ENCODE measurements at regions not wholly inside any gene's neighbourhood (a gene's known extent, or its start where the extent isn't known, plus 50 kb on each side); places are given as distances from the start of the nearest gene placed in this dataset.

DNA sequence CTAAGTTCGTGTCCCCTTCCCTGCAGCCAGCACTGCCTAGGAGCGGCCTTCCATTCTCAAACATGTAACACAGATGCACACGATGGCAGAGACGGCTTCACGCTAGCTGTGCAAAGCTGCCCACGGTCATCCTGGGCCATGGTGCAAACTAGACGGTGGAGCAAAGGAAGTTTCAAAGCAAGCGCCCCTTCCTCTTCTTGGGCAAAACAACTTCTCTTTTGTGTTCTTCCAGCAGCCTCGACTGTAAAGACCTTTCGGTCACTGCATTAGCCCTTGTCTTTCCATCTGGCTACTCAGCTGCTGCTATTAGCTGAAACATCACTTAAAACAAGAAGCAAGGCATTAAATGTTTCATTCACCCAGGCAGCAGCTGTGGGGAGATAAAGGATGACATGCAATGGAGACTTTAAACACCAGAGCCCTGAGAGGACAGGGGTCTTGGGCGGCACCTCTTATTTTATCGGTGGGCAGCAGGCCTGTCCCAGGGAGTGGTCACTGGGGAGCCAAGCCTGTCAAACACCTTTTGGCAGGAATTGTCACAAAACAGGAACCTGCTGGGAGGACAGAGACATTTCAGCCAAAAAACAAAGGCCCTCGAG lies 214.8 kb downstream of the KLF6 start:
- TF ChIP-seq, protein P1, sequence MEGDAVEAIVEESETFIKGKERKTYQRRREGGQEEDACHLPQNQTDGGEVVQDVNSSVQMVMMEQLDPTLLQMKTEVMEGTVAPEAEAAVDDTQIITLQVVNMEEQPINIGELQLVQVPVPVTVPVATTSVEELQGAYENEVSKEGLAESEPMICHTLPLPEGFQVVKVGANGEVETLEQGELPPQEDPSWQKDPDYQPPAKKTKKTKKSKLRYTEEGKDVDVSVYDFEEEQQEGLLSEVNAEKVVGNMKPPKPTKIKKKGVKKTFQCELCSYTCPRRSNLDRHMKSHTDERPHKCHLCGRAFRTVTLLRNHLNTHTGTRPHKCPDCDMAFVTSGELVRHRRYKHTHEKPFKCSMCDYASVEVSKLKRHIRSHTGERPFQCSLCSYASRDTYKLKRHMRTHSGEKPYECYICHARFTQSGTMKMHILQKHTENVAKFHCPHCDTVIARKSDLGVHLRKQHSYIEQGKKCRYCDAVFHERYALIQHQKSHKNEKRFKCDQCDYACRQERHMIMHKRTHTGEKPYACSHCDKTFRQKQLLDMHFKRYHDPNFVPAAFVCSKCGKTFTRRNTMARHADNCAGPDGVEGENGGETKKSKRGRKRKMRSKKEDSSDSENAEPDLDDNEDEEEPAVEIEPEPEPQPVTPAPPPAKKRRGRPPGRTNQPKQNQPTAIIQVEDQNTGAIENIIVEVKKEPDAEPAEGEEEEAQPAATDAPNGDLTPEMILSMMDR (IDR thresholded peaks at IDR 0.05), result no peak
- TF ChIP-seq POLR2A (IDR thresholded peaks at IDR 0.05), result no peak

Measured in heart left ventricle (tissue), 13 donors.